GM12872 (cell line): ENCODE measurements at regions not wholly inside any gene's neighbourhood (a gene's known extent, or its start where the extent isn't known, plus 50 kb on each side); places are given as distances from the start of the nearest gene placed in this dataset.

Experiments used
- TF ChIP-seq, protein P1 (sequence below): IDR thresholded peaks from 3 replicates; pipeline ENCODE4 v1.5.1; 2011; ENCODE audit warnings: low read depth, mild to moderate bottlenecking, low read length, moderate library complexity; ENCODE audit not compliant: insufficient read depth

DNA sequence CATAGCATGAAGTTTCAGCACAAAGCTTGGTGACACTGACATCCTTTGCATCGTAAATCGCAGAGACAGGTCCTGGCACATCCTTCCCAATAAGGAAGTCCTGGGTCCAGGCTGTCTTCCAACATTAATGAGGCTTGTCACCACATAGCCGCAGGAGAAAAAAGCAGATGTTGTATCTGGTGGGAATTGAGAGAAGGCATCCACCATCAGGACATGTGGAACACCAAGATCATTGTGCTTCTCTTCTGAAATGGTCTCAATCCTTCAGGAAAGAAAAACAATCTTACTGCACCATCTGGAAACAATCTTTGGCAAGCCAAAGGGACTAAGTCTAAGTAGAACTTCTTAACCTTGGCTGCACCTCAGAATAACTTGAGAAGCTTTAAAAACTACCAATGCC lies 119.0 kb upstream of the ARHGAP28 start:
- TF ChIP-seq, protein P1, sequence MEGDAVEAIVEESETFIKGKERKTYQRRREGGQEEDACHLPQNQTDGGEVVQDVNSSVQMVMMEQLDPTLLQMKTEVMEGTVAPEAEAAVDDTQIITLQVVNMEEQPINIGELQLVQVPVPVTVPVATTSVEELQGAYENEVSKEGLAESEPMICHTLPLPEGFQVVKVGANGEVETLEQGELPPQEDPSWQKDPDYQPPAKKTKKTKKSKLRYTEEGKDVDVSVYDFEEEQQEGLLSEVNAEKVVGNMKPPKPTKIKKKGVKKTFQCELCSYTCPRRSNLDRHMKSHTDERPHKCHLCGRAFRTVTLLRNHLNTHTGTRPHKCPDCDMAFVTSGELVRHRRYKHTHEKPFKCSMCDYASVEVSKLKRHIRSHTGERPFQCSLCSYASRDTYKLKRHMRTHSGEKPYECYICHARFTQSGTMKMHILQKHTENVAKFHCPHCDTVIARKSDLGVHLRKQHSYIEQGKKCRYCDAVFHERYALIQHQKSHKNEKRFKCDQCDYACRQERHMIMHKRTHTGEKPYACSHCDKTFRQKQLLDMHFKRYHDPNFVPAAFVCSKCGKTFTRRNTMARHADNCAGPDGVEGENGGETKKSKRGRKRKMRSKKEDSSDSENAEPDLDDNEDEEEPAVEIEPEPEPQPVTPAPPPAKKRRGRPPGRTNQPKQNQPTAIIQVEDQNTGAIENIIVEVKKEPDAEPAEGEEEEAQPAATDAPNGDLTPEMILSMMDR, result no peak

DNA sequence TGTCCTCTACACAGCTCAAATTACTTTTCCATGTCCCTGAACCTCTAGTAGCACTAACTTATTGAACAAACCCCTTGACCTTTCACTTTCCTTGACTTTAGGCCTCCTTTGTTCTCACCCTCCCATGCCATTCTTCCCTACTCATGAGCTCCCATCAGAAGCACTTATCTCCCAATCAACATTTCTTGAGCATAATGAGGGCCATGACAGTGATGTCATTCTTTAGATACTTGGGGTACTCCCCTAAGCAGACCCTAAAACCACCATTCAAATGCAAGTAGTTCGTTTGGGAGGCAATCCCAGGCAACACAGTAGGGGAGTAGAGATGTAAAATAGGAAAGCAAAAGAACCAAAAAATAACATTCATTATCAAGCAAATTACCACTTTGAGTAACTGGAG lies 115.9 kb upstream of the ARHGAP28 start:
- TF ChIP-seq, protein P1, result no peak

DNA sequence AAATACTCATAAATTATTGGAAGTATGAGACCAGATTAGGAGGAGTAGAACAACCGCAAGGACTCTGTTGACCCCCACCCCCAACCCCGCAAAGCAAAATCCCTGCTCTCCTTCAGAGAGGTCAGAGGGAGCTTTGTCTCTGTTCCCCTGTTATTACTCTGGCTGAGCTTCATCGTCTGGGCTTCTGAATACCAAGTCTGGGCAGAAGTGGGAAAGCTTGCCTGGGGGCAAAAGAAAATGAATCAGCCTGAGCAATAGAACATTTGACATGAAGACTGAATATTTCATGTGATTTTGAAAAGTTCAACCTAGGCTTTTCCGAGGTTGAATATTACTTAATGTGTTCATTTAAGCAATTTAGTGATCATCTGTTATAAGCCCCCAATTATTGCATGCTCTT lies 114.6 kb upstream of the ARHGAP28 start:
- TF ChIP-seq, protein P1, result no peak

DNA sequence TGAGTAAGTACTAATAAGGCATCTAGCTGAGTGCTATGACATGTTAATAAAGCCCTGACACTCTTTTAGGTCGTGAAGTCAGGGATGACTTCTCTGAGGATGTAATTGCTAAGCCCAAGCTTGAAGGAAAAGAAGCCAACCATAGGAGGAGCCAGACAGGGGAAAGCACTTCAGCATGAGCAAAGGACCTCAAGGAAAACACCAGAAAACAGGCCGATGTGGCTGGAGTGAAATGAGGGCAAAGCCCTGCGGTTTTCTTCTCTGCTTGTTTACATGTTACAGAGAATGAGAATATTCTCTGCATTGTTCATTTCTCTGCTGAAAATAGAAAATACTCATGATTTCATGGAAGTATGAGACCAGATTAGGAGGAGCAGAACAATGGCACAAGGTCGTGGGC lies 112.5 kb upstream of the ARHGAP28 start:
- TF ChIP-seq, protein P1, result no peak

DNA sequence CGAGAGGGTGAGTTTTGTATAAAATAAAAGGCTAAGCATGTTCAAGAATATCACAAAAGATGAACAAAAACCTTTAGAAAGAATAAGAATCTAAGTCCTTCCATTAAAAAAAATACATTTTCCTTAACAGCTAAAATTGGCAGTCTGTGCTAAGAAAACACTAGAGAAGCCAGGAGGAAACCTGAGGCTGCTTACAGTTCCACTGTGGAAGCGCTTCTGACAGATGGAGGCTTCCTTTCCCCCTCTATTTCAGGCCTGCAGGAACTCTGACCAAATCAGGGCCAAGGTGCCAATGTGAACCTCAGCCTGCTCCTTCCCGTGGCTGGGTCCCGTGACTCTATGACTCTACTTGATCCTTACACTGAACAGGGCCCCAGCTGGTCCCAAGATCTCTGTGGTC lies 108.1 kb upstream of the ARHGAP28 start:
- TF ChIP-seq, protein P1, result no peak

DNA sequence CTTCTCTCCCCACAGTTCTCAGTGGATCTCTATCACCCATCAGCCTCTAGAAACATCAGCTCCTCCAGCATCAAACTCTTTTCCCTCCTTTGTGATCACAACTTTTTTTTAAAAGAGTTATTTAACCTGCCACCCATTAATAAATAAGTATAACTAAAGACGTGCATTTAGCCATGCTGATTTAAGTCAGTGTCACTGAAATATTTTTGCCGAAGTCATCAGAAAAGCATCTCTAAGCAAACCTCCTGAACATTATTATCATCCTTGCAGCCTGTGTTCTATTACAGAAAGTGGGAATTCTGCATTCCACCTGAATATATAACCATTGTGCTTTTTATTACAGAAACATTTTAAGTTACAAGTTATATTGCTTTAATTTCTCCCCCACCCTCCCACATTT lies 106.2 kb upstream of the ARHGAP28 start:
- TF ChIP-seq, protein P1, result no peak

DNA sequence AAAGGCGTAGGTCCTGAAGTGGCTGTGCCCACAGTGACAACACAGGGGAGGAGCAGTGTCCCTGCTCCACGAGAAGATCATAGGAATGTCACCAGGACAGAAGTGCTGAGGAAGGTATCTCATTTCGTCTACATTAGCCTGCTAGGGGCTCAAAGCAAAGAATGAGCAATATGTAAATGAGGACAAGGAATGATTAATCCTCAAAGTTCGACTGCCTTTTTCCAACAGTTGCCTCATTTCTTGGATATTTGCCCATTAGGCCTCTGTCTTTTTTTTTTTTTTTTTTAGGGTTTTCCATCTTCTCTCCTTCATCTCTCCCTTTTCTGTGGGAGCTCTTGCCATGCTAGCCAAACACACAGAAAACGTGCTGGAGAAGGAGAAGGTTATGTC lies 105.2 kb upstream of the ARHGAP28 start:
- TF ChIP-seq, protein P1, result no peak

DNA sequence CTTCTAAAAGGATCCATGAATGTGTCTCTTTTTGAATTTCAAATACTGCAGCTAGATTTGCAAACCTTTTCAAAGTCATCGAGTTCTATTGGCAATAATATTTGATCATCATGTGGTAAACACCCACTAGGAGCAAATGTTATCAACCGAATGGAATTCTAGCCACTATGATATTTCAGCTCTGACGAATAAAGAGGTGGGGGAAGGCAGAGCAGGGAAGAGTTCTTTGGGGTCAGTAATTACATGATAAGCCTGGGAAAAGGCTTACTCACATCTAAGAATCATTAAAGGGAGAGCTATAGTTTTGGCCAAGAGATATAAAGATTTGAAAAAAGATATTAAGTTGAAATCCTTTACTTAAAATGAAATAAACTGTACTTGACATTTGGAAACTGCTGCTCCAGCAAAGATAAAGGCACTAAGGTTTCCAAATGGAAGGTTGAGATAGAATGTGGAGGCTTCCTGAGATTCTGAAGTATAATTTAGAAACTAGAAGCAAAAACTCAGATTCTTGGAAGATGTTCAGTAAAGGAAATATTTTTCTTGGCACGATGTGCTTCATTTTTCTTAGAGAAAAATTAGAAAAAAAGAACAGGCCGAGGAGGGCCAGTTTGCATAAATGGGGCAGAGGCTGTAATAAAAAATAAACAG lies 104.7 kb upstream of the ARHGAP28 start:
- TF ChIP-seq, protein P1, result no peak
